HG02571 (cell line): ENCODE measurements at regions not wholly inside any gene's neighbourhood (a gene's known extent, or its start where the extent isn't known, plus 50 kb on each side); places are given as distances from the start of the nearest gene placed in this dataset.

Source experiments
- ATAC-seq: cut with Tn5 transposase; IDR thresholded peaks from one replicate; pipeline ENCODE4 v1.9.1; 2021; ENCODE audit warnings: mild to moderate bottlenecking, moderate library complexity; ENCODE audit not compliant: unreplicated experiment

GRCh38 chr2:139850254-139850890 lies 1070.2 kb upstream of the NXPH2 start:
- ATAC-seq, result no peak

GRCh38 chr2:139836769-139837168 lies 1056.6 kb upstream of the NXPH2 start:
- no peak for ATAC-seq

DNA sequence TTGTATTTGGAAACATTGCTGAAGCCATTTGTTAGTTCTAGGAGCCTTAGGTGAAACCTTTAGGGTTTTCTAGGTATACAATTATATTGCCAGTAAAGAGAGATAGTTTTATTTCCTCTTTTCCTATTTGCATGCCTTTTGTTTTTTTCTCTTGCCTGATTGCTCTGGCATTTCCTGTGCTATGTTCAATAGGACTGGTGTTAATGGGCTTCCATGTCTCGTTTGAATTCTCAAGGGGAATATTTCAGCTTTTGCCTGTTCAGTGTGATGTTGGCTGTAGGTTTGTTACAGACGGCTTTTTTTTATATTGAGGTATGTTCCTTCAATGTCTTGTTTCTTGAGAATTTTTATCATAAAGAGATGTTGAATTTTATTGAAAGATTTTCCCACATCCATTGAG lies 1054.9 kb upstream of the NXPH2 start:
- ATAC-seq, result no peak

GRCh38 chr2:139828011-139828410 lies 1047.8 kb upstream of the NXPH2 start:
- ATAC-seq, result no peak

GRCh38 chr2:139825726-139826125 lies 1045.5 kb upstream of the NXPH2 start:
- no peak for ATAC-seq

DNA sequence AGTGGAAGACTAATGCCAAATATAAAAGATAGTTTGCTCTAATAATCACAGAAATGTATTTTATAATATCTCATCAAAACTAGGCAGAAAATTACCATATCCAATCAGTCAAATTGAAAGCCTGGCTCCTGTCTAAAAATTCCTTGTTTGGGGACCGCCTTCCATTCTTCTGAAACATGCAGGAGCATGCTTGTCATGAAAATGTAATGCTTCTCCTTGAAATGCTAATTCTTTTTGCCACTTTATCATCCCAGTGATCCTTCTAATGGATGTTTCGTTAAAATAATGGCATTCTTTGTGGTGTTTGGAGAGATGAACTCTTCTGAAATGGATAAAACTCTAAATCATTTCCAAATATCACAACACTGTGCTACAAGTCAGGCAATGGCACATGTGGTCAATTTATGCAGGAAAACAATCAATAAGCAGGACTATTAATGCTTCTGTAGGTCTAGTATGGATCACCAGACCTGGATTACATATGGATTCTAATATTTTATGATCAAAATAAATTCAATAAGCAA lies 1039.1 kb upstream of the NXPH2 start:
- ATAC-seq, result no peak

- ATAC-seq, result no peak
Observed at GRCh38 chr2:139814458-139814857, 1034.3 kb upstream of the NXPH2 start.

GRCh38 chr2:139813340-139813739 lies 1033.2 kb upstream of the NXPH2 start:
- no peak for ATAC-seq

DNA sequence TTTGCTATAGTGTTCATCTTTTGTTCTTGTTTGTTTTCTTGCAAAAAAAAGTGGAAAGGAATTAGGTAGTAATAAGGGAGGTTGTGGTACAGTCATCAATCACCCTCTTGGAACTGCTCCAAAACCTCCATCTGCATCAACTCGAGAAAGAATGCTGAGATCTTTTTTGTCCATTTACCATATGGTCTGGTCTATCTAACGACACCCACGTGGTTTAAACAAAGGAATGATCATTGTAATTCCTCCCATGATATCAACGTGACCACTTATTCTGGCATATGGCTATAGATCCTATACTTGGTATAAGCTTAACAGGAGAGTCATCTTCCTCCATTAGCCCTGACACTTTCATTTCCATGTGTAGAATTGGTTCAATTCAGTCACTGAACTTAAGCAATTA lies 1025.3 kb upstream of the NXPH2 start:
- no peak for ATAC-seq

- ATAC-seq, result no peak
Observed at GRCh38 chr2:139798391-139798790, 1018.2 kb upstream of the NXPH2 start.

DNA sequence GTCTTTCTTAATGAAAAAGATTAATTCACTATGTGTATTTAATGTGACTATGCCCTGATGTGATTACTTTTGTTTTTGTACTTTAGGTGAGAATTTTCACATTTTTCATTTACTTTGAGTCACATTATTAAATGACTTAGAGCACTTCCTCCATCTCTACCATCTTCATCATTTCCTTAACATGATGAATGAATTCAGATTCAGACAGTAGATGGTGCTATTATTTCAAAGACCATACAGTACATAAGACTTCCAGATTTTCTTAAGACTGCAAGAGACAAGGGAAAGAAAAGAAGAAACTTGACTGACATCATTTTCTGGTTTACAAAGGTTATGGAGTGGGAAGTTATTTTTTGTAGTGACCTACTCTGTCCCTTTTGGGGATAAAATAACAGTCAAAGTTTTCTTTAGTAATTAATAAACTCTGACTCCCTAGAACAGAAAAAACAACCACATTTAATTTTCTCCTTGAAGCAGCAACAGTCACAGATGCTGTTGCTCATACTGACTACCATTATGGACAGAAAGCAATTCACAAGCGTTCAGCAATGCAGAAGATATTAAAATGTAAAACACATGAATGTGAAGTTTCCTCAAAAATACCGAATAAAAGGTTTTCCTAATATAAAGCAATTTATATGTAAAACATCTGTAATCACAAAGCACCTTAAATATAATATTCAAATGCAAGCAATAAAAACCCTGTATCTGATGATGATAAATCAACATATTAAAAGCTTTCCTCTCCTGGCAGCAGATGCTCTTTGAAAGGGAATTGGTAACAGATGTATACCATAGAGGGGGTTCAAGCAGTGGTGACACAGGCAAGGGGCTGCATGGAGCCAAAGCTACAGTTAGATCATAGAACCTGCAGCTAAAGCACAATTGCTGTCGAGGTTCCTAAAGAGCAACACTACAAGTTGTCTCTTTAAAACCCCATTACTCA lies 1010.9 kb upstream of the NXPH2 start:
- ATAC-seq, result no peak

- ATAC-seq, result no peak
Observed at GRCh38 chr2:139790136-139790535, 1009.9 kb upstream of the NXPH2 start.

DNA sequence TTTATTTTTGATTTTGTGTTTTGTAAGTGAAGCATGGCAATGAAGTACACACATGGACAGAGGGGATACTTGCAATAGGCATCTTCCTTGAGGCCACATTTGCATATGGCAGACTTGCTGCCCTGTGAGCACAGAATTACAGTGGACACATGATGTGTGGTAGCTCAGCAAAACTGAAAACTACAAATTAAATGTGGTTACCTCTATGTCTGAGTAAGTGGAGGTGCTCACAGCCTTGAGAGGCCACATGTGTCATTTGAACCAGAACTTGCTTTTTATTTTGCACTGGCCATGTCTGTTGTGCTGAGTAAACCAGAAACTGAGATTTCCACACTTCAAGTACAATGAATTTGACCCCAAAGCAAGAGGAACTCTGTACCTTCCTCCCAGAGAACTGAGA lies 998.5 kb upstream of the NXPH2 start:
- no peak for ATAC-seq

DNA sequence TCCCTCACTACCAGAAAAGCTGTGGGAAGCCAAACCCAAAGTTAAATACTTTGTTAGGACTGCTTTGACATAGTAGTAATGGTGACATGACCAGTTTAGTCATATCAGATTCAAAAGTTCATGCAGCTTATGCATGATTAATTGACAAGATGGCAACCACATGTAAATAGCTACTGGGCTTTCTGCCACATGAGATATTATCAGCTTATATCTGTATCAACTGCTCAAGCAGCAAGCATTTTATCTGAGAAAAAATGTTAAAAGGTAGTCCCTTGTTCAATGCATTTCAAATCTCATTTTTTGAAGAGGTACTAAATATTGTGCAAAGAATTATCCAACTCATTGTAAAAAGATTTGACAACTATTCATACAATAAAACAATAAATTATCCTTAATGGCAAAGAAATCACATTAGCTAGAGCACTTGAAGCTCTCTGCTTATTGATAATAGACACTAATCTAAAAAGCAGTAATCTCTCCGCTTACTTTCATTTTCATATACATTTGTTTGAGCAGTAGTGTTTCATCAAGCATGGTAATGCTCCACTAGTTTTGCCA lies 993.6 kb upstream of the NXPH2 start:
- no peak for ATAC-seq

DNA sequence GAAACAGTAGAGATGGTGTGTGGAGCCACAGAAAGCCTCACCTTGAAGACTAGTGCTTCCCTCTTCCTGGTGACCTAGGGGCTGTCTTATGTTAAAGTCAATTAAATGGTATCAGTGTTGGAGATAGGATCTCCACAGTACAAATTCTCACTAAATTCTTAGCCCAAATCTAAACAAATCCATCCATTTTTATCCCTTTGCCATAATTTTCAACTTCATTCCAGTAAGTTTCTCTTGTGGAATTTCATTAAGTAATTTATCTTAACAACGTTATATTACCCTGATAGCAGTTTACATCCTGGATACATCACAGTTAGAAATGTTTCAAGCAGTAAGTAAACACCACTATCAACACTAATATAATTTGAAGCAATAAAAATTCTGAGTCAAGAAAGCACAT lies 989.4 kb upstream of the NXPH2 start:
- ATAC-seq, result no peak

GRCh38 chr2:139763705-139764104 lies 983.5 kb upstream of the NXPH2 start:
- ATAC-seq, result no peak

- ATAC-seq, result no peak
Observed at GRCh38 chr2:139759000-139759505, 978.9 kb upstream of the NXPH2 start.

DNA sequence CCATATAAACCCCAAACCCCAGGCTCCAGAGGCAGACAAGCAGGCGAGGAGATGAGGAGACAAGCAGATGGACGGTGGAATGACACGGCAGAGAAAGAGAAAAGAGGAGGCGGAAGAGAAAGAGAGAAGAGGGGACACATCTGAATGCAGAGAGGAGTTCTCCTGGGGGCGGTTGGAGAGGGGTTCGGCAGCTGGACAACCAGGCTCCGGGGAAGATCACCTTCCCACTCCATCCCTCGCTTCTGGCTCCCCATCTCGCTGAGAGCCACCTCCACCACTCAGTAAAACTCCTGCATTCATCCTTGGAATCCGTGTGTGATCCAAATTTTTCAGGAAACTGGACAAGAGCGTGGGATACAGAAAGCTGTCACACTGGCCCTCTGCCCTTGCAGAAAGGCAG lies 966.7 kb upstream of the NXPH2 start:
- ATAC-seq, result no peak

DNA sequence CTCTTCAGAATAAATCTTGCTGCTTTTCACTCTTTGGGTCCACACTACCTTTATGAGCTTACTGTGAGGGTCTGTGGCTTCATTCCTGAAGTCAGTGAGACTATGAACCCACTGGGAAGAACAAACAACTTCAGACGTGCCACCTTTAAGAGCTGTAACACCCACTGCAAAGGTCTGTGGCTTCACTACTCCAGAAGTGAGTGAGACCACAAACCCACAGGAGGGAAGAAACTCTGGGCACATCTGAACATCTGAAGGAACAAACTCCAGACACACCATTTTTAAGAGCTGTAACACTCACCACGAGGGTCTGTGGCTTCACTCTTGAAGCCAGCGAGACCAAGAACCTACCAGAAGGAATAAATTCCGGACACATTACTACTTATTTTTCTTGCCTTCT lies 964.1 kb upstream of the NXPH2 start:
- no peak for ATAC-seq

- ATAC-seq, result no peak
Observed at GRCh38 chr2:139742216-139743172, 962.3 kb upstream of the NXPH2 start.
